Nephron progenitor cell (in vitro differentiated cells): ENCODE measurements at regions not wholly inside any gene's neighbourhood (a gene's known extent, or its start where the extent isn't known, plus 50 kb on each side); places are given as distances from the start of the nearest gene placed in this dataset.

Source experiments
- DNase-seq: peaks from one replicate; pipeline ENCODE4 v3.0.0; 2021
- H3K27ac Mint-ChIP-seq: 2 replicates; pipeline ENCODE4 v1.8.0; 2021; ENCODE audit warnings: mild to moderate bottlenecking, moderate library complexity, mixed read lengths
- H3K27me3 Mint-ChIP-seq: 2 replicates; pipeline ENCODE4 v1.8.0; 2021; ENCODE audit warnings: mild to moderate bottlenecking, low read depth, mixed read lengths; ENCODE audit not compliant: poor library complexity
- H3K36me3 Mint-ChIP-seq: 2 replicates; pipeline ENCODE4 v1.8.0; 2021; ENCODE audit warnings: low read depth, mixed read lengths
- H3K4me1 Mint-ChIP-seq: 2 replicates; pipeline ENCODE4 v1.8.0; 2021; ENCODE audit warnings: mixed read lengths
- H3K4me3 Mint-ChIP-seq: 2 replicates; pipeline ENCODE4 v1.8.0; 2021; ENCODE audit warnings: mild to moderate bottlenecking, moderate library complexity, mixed read lengths
- H3K9me3 Mint-ChIP-seq: 2 replicates; pipeline ENCODE4 v1.8.0; 2021; ENCODE audit warnings: mild to moderate bottlenecking, moderate library complexity, mixed read lengths
- TF ChIP-seq, protein P1 (sequence below): fragments of 200-600 bp; sonication (generic); IDR thresholded peaks from 2 replicates; pipeline ENCODE4 v1.5.0; 2021; ENCODE audit warnings: antibody characterized with exemption

- no peak for DNase-seq
- no peaks in the 10 kb centered on the region for H3K9me3 Mint-ChIP-seq
- TF ChIP-seq, protein P1, sequence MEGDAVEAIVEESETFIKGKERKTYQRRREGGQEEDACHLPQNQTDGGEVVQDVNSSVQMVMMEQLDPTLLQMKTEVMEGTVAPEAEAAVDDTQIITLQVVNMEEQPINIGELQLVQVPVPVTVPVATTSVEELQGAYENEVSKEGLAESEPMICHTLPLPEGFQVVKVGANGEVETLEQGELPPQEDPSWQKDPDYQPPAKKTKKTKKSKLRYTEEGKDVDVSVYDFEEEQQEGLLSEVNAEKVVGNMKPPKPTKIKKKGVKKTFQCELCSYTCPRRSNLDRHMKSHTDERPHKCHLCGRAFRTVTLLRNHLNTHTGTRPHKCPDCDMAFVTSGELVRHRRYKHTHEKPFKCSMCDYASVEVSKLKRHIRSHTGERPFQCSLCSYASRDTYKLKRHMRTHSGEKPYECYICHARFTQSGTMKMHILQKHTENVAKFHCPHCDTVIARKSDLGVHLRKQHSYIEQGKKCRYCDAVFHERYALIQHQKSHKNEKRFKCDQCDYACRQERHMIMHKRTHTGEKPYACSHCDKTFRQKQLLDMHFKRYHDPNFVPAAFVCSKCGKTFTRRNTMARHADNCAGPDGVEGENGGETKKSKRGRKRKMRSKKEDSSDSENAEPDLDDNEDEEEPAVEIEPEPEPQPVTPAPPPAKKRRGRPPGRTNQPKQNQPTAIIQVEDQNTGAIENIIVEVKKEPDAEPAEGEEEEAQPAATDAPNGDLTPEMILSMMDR: no peak
- no peak overlapping the region for H3K27ac Mint-ChIP-seq
- H3K4me3 Mint-ChIP-seq: no peak overlapping the region
- peaks cover 3% of the 10 kb centered on the region for H3K27me3 Mint-ChIP-seq
- no peaks in the 10 kb centered on the region for H3K4me1 Mint-ChIP-seq
- no peaks in the 10 kb centered on the region for H3K36me3 Mint-ChIP-seq
Observed at GRCh38 chr18:64956465-64956864, 794.3 kb upstream of the CDH7 start.

DNA sequence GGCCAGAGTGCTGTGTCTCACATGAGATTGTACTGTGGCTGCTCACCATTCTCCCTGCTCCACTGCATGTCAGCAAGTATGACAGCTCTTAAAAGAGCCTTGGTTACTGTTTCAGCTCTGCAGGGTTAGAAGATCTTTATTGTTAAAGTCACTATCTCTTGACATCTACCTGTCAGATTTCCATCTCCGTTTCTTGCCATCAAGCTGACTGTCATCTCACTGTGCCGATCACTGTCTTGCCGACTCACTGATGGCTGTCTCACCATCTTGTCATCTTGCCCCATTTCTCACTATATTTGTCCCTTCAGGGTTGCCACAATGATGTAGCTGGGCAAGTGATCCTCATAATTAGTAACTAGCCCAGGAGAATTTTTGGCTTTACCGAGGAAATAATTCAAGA lies 800.9 kb upstream of the CDH7 start:
- TF ChIP-seq, protein P1: no peak
- H3K36me3 Mint-ChIP-seq: peaks cover 12% of the 10 kb centered on the region
- no peaks in the 10 kb centered on the region for H3K4me1 Mint-ChIP-seq
- H3K9me3 Mint-ChIP-seq: peaks cover 27% of the 10 kb centered on the region
- no peak overlapping the region for H3K4me3 Mint-ChIP-seq
- no peak for DNase-seq
- H3K27ac Mint-ChIP-seq: no peak overlapping the region
- H3K27me3 Mint-ChIP-seq: peaks cover 3% of the 10 kb centered on the region

DNA sequence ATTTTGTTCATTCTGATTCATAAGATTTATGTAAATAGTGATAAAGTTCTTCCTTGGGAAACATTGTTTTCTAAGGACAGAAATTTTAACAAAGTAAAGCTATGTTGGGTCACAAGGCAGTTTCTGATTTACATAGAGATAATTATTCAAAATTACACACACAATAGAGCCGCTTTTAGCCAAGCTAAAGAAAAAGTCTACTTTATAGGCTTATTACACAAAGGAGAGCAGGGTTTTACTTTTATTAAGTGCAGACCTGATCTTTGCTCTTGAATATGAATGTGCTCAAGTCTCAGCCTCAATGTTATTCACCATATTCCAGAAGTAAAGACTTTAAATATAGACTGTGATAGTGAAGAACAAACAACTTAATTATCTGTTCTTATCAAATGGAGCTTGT lies 787.8 kb upstream of the LINC00305 start:
- DNase-seq: no peak
- Mint-ChIP-seq H3K36me3 (no peaks in the 10 kb centered on the region), H3K4me3 (no peak overlapping the region), H3K27me3 (peaks cover 5% of the 10 kb centered on the region), H3K27ac (no peak overlapping the region), H3K9me3 (no peaks in the 10 kb centered on the region), H3K4me1 (no peaks in the 10 kb centered on the region)
- TF ChIP-seq, protein P1: no peak

- DNase-seq: no peak
- Mint-ChIP-seq H3K4me3 (no peak overlapping the region), H3K27ac (no peak overlapping the region), H3K36me3 (no peaks in the 10 kb centered on the region), H3K4me1 (no peaks in the 10 kb centered on the region), H3K9me3 (no peaks in the 10 kb centered on the region), H3K27me3 (peaks cover 2% of the 10 kb centered on the region)
- TF ChIP-seq, protein P1: no peak
Observed at GRCh38 chr18:64929036-64929435, 780.1 kb upstream of the LINC00305 start.

- no peaks in the 10 kb centered on the region for H3K4me1 Mint-ChIP-seq
- no peak overlapping the region for H3K4me3 Mint-ChIP-seq
- no peak overlapping the region for H3K27ac Mint-ChIP-seq
- H3K9me3 Mint-ChIP-seq: no peaks in the 10 kb centered on the region
- no peak for DNase-seq
- H3K27me3 Mint-ChIP-seq: peaks cover 2% of the 10 kb centered on the region
- TF ChIP-seq, protein P1: no peak
- H3K36me3 Mint-ChIP-seq: no peaks in the 10 kb centered on the region
Observed at GRCh38 chr18:64919971-64920570, 771.2 kb upstream of the LINC00305 start.

DNA sequence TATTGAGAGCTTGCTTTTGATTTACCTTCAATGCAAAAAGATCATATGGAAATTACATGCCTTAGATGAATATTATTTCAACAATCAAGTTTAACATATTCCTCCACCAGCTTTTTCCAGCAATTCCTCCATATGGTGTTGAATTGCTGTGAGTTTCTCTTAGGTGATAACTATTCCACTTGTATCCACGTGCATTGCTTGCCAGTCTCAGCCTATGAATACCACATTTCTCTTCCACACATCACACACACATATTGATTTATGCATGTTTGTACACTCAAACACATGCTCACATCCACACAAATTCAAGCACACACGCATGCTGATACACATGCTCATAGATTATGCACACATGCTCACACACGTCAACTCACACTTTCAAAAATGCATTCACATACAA lies 770.0 kb upstream of the LINC00305 start:
- no peak for DNase-seq
- peaks cover 2% of the 10 kb centered on the region for H3K9me3 Mint-ChIP-seq
- H3K27ac Mint-ChIP-seq: no peak overlapping the region
- peaks cover 2% of the 10 kb centered on the region for H3K27me3 Mint-ChIP-seq
- H3K36me3 Mint-ChIP-seq: no peaks in the 10 kb centered on the region
- H3K4me3 Mint-ChIP-seq: no peak overlapping the region
- TF ChIP-seq, protein P1: no peak
- no peaks in the 10 kb centered on the region for H3K4me1 Mint-ChIP-seq
